HG03103 (cell line): ENCODE measurements at regions not wholly inside any gene's neighbourhood (a gene's known extent, or its start where the extent isn't known, plus 50 kb on each side); places are given as distances from the start of the nearest gene placed in this dataset.

ENCODE experiments used
- ATAC-seq: cut with Tn5 transposase; IDR thresholded peaks from one replicate; pipeline ENCODE4 v1.9.1; 2021; ENCODE audit warnings: low read depth; ENCODE audit not compliant: unreplicated experiment

DNA sequence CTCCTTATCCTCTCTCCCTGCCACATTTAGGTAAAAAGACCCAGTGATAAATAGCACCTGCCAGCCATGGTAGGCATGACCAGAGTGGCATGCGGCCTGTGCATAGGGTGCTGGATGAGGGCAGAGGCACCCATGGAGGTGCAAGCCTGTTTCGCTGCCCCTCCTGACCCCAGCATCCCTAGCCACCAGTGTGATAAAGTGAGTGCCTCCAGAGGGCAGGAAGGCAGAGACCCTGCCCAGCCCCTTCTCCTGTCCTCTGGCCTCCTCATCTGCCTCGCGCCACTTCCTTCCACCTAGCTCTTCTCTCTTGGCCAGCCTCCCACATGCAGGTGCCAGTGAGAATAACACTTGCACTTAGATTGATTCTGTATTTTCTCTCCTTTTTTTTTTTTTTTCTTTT, 108.3 kb upstream of the FUT8 start:
- ATAC-seq: no peak

DNA sequence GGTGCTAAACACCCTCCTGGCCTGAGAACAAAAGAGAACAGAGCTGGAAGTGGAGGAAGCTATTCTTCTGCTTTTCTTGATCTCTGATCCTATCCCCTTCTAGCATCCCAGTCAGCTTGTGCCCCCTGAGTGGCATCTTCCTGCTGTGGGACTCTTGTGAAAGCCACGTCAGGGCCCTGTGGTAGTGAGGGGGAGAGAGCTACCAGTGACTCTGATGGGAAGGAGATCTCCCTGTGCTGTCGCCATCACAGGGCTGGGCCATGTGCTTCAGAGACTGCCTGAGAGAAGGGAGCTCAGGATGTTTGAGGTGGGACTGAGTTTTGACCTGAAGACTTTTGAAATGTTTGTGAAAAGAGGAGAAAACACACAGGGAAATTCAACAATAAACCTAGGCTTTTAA, 107.6 kb upstream of the FUT8 start:
- no peak for ATAC-seq

DNA sequence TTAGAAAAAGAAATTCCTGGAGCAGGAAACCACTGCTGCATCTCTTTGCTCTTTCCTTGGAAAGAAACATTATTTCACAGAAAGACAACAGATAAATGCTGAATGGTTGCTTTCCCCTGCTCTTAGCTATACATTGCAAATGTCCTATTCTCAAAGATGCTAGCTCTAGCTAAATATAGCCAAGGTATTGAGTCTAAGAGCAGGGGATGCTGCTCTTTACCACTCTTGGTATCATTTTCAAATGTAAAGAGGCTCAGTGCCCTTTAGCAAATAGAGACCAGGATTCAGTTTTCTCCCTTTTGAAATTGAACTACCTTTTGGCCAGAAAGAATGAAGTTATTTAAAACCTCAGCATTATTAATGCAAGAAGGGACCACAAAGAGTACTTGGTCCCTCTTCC, 104.0 kb upstream of the FUT8 start:
- ATAC-seq: no peak

DNA sequence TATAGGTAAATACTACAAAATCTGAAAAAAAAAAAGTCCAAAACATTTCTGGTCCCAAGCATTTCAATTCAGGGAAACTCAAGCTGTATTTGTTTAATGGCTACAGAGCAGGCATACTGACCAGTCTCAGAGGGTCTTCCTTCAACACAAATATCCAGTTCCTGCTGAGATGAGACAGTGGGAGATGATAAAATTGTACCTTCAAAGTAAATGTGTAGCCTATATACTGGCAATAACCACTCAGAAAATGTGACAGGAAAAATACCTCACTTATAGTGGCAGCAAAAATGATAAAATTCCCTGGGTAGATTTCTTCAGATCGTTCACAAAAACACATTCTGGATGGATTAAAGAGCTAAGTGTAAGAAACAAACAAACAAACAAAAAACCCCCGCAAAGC, 102.0 kb upstream of the FUT8 start:
- no peak for ATAC-seq

DNA sequence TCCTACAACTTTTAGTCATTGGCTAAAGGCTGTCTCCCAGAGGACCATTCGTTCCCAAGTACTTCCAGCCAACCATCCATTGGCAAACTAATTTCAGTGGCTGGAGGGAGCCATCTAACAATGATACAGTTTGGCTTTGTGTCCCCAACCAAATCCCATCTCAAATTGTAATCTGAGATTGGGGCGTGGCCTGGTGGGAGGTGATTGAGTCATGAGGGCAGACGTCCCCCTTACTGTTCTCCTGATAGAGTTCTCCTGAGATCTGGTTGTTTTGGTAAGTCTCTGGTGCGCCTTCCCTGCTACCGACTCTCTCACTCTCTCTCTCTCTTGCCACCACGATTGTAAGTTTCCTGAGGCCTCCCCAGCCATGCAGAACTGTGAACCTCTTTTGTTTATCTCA, 99.7 kb upstream of the FUT8 start:
- ATAC-seq: no peak

DNA sequence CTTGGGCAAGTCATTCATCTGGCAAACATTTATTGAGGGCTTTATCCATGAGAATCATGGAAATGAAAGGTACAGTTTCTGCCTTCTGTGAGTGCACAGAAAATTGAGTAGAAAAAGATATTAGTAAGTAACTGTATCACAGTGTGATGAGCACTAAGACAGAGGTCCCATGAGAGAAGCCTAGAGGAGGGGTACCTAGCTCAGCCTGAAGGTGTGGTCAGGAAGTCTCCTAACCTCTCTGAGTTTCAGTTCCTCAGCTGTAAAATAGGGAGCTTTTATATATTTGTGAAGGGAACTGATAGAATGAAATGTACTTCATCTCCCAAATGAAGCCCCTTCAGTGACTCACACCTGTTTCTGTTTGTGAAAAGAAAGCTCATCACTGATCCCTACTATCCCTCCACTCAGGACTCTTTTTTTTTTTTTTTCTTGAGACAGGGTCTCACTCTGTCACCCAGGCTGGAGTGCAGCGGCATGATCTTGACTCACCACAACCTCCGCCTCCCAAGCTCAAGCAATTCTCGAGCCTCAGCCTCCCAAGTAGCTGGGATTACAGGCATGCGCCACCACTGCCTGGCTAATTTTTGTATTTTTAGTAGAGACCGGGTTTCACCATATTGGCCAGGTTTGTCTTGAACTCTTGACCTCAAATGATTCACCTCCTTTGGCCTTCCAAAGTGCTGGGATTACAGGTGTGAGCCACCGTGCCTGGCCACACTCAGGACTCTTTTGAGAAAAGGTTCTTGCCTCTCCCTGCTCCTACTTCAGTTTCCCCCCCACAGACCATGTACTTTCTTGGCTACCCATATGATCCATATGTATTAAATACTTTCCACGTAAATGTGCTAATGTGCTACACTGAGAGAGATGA, 93.7 kb upstream of the FUT8 start:
- ATAC-seq: peak; percentile 61

DNA sequence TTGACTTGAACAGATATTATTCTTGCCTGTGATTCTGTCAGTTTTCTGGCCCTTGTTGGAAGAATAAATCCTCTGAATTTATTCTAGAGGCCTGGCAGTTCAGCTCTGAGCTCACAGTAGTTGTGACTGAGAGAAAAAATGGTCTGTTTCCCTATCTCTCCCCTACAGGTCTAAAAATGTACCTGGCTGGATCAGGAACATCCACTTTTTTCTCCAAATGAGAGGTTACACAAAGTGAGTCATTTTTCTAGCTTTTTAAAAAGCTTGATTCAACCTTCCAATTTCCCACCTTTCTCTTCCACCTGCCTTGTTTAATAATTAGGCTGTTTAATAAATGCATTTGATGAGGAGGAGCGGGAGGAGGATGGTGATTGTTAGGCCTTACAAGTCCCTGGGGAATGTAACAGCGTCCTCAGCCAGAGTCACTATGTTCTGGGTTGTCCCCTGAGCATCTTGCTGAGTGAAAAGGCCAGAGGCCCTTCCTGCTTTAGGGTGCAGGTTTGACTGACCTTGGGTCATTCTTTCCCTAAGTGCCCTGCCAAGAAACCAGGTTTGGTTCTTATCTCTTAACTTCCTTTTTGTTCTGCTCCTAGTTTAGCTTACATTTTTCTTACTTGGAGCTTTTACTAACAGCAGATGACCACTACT, 91.7 kb upstream of the FUT8 start:
- ATAC-seq: no peak

DNA sequence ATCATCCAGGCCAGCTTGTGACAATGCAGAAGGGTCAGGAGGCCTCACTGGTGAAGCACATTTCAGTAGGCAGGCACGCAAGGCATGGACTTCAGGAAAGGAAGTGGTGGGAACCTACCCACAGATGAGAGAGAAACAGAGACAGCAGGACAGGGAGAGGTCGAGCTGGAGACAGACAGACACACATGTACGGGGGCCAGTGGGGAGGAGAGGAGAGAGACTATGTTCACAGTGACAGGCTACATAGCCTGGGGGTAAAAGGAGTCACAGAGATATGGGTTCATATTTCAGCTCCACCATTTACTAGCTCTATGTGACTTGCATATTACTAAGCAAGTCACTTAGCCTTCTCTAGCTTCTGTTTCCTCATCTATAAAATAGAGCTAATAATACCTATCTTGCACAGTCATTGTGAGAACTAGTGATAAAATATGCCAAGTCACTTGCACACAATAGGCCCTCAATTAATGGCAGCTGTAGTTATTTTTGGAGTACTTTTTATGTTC, 91.1 kb upstream of the FUT8 start:
- ATAC-seq: peak; percentile 45

DNA sequence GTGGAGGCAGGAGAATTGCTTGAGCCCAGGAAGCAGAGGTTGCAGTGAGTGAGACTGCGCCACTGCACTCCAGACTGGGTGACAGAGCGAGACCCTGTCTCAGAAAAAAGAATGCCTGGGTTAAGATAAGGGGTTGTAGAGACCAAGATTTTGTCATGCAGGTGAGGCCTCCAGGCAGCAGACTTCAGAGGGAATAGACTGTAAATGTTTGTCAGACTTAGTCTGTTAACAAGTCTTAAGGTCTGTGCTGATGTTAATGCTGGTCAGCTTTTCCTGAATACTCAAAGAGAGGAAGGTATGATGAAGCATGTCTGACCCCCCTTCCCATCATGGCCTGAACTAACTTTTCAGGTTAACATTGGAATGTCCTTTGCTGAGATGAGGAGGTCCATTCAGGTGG, 83.0 kb upstream of the FUT8 start:
- no peak for ATAC-seq

DNA sequence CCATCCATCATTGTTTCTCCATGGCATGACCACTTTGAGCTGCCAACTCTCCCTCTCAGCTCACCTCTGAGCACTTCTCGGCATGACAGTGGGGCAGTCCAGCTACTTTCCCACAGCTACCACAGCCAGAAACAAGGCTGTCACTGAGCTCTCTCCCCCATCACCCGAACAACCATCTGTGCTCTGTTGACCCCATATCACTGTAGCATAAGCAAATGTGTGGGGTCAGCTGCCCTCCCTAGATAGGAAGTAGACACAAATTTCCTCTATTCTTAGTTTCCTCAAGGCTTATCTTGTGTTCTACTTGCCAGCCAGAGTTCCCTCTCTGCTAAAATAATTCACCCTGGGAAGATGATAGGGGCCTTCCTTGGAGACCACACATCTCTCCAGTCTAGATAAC, 82.6 kb upstream of the FUT8 start:
- no peak for ATAC-seq

DNA sequence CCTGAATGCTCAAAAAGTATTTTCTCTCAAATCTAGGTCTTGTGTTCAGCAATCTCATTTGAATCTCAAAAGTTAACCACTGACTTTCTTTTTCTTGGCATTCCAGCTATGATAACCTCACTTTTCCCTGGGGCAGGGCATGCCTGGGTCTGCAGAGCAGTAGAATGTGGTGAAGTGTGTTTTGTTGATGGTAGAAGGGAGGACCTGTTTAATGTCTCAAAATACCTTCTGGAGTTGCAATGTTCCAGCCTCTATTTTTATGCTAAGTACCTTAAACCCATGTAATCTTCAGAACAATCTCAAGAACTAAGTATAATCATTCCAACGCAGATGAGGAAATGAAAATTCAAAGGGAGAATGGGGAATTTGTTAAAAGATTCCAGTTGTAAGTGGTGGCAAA, 82.1 kb upstream of the FUT8 start:
- ATAC-seq: no peak

DNA sequence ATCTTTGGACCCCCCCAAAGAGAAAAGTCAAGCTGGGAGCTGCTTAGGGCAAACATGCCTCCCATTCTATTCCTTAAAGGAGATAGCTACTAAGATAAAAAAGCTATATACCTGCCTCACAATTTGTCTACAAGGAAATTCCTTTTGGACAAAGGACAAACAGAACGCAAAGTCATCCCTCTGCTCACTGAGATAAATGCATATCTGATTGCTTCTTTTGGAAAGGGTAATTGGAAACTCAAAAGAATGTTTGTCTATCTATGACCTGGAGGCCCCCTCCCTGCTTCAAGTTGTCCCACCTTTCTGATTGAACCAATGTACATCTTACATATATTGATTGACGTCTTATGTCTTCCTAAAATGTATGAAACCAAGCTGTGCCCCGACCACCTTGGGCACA, 80.9 kb upstream of the FUT8 start:
- no peak for ATAC-seq

DNA sequence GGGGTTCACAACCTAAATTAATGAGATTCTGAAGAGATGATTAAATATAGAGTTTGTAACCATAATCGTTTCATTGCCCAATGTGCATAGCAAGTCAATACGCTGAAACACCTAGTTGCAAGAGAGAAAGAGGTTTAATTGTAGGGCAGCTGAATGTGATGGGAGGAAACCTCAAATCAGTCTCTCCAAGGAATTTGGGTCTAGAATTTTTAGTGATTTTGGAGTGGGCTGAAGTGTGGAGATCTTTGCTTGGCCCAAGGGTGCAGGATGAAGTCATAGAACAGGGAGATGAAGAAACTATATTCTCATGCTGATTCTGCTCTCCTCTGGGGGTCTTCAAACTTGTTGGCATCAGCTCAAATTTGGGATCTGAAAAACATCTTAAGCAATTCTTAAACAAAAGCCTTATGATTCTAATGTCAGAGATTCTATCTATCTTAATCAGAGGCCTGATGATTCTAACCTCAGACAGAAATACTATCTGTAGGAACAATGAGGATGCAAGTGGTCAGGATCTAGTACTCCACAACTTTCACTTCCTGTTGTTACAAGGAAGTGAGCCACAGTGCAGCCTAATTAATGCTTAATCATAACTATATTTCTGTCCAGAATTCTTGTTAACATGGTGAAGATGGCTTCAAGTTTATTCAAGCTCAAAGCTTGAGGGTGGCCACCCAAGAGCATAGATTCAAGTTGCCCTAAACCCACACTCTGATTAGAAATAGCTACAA, 80.2 kb upstream of the FUT8 start:
- no peak for ATAC-seq

DNA sequence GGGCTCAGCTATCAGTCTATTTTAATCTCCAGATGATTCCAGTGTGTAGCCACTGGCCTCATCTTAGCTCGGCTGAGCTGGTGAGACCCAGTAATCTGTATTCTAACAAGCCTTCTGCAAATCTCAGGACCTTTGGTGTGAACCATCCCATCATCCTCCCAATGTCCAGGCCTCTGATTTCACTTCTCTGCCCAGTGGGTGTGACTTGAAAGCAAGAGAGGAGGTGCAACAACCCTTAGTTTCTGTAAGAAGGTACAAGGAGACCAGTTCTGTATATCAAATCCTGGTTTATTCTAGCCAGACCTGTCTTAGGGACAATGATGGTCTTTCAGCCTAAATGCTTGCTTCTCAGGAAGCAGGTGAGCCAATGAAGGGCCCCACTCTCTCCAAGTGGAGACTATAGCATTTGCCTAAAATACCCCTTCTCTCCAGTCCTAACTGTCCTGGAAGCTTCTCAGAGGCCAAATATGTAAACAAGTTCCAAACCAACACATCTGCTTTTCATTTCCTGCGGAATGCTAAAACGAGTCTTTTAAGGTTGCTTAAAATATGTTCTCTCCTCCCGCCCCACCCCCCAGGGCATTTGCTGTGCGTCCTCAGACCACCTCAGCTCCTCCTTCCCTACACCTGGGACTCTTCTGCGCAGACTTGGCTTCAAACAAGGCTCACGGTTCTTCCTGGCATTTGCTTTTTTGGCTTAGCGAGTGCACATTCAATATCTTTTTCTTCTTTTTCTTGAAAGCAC, 78.4 kb upstream of the FUT8 start:
- no peak for ATAC-seq

DNA sequence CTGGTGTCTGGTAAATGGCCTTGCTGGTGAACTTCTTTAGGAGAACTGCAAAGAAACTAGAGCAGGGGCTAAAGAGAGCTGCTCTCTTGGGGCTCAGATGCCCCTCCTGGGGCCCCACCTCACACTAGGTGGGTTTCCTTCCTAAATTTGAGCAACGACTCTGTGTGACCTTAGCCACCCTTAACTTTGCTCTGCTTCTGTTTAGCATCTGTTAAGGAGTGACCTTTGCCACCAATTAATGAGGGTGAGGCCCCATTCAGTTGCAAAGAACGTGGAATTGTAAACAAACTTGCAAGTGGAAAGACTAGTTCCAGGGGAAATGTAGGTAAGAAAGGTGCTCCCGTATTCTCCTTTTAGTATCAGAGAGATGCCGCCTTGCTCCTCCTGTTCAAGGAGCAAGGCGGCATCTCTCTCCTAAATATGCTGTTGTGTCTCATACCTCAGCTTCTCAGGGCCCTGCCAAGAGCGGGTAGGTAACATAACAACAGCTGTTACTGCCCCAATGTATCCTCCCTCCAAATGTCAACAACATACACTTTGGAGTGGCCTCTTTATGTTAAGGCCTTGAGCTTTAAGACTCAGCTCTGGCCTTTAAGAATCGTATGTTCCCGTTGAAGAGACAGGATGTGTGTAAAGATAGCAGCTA, 77.6 kb upstream of the FUT8 start:
- ATAC-seq: no peak

DNA sequence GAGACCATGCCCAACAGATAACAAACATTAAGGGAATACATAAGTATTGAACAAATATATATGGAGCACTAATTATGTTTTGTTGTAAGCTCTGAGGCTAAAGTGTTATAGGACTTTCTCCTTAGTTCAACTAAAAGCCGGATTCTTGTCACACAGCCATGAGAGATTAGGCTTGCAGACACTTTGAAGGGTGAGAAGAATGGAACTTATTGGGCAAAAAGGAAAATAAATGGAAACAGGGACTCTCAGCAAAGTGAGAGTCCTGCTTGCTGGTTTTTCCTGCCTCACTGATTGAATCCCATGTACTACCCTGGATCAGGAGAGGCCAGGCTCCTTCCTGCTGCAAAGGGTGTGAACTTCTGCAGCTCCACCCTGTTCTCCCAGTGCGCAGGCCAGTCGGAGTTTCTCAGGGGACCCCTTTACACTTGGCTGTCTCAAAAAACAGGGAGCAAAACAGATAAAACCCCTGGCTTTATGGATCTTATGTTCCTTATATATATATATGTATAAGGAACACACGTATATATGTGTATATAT, 77.1 kb upstream of the FUT8 start:
- no peak for ATAC-seq

DNA sequence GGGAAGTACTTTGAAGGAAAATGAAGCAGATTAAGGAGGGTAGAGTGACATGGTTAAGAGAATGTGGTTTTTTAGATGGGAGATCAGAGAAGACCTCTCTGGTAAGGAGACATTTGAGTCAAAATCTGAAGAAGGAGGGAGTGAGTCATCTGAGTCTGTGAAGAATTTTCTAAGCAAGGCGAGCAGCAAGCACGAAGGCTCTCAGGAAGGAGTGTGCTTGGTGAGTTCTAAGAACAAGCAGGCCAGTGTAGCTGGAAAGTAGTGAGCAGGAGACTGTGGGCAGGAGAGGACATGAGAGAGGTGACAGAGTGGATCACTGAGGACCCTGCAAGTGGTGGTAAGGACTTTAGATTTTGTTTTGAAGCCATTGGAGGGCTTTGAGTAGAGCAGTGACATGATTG, 76.3 kb upstream of the FUT8 start:
- no peak for ATAC-seq

DNA sequence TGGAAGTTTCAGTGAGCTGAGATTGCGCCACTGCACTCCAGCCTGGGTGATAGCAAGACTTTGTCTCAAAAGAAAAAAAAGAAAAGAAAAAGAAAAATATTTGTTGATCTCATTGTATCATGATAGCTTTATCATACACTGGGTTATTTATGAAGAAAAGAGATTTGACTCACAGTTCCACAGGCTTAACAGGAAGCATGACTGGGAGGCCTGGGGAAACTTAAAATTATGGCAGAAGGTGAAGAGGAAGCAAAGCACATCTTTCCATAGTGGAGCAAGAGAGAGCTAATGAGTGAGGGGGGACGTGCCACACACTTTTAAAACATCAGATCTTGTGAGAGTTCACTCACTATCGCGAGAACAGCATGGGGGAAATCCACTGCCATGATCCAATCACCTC, 72.7 kb upstream of the FUT8 start:
- no peak for ATAC-seq

DNA sequence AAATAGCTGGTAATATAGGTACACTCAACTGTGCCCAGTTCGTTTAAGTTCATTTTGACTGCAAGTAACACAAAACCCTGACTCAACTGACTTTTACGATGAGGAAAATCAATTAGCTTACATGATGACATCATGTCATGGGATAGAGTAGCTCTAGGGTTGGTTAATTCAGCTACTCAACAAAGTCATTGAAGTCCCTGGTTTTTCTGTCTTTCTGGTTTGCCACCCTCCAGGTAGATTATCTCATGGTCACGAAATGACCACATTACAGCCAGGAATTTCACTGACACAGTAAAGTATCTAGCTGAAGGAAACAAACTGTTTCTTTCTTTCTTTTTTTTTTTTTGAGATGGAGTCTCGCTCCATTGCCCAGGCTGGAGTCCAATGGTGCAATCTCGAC, 68.5 kb upstream of the FUT8 start:
- ATAC-seq: no peak

DNA sequence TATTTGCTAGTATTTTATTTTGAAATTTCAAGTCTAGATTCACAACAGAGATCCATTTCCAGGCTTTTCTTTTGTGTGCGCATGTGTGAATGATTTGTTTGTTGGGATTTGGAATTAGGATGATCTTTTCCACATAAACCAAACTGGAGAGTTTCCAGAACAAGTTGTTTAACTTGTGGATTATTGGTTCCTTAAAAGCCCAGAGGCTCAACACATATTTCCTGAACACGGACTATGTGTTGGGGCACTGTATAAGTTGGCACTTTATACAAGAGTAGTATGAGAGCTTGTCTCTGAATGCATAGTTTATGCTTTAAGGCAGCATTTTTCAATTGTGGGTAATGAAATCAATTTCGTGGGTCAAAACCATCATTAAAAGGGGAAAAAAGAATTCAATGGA, 67.3 kb upstream of the FUT8 start:
- no peak for ATAC-seq
